HepG2 (cell line): ENCODE measurements at regions not wholly inside any gene's neighbourhood (a gene's known extent, or its start where the extent isn't known, plus 50 kb on each side); places are given as distances from the start of the nearest gene placed in this dataset.
A peak's percentile ranks its signal among the peaks of the same experiment; 100 is the strongest.

Experiments used
- CENPT ChIP-seq: sonication (generic); formaldehyde crosslinking; IDR thresholded peaks from 2 replicates; pipeline ENCODE4 v1.8.0; 2022; ENCODE audit warnings: low read depth, mild to moderate bottlenecking, moderate library complexity, missing genetic modification reagents
- DNMT3B ChIP-seq: conservative IDR thresholded peaks from 2 replicates; pipeline ENCODE4 v1.6.1; 2016; ENCODE audit warnings: missing biosample characterization, control low read depth
- EED ChIP-seq: sonication (generic); formaldehyde crosslinking; IDR thresholded peaks from 2 replicates; pipeline ENCODE4 v1.5.0; 2020; ENCODE audit warnings: mild to moderate bottlenecking, missing genetic modification reagents
- EP300 ChIP-seq, 3 experiments: sonication (generic) in 1 of 3; formaldehyde crosslinking in 1 of 3; IDR thresholded peaks; 2 replicates each; pipeline versions ENCODE4 v1.5.1 to v1.6.1; 2011 to 2020; ENCODE audit warnings: low read depth in 2 of 3, low read length in 2 of 3, borderline replicate concordance in 1 of 3, improper control_type of control experiment in 1 of 3, mild to moderate bottlenecking in 1 of 3, missing genetic modification reagents in 1 of 3, moderate library complexity in 1 of 3
- HOXA3 ChIP-seq: sonication (generic); formaldehyde crosslinking; IDR thresholded peaks from 2 replicates; pipeline ENCODE4 v1.5.0; 2020; ENCODE audit warnings: missing genetic modification reagents
- MYPOP ChIP-seq: sonication (generic); formaldehyde crosslinking; IDR thresholded peaks from 2 replicates; pipeline ENCODE4 v1.8.1; 2023; ENCODE audit warnings: mild to moderate bottlenecking, moderate library complexity, missing genetic modification reagents
- NR2F1 ChIP-seq, 2 experiments: fragments of 450-650 bp in 1 of 2; formaldehyde crosslinking in 1 of 2; IDR thresholded peaks; 2 replicates each; pipeline versions ENCODE4 v1.5.0 to v1.6.1; 2016 to 2020; ENCODE audit warnings: mild to moderate bottlenecking in 1 of 2, missing compliant biosample characterization in 1 of 2, missing genetic modification reagents in 1 of 2, moderate library complexity in 1 of 2
- RBFOX2 ChIP-seq: fragments of 200-400 bp; formaldehyde crosslinking; IDR thresholded peaks from 2 replicates; pipeline ENCODE4 v1.6.1; 2017; ENCODE audit warnings: low read depth, mild to moderate bottlenecking, low read length
- SNAPC4 ChIP-seq: sonication (generic); formaldehyde crosslinking; IDR thresholded peaks from 2 replicates; pipeline ENCODE4 v1.4.0; 2020; ENCODE audit warnings: mild to moderate bottlenecking, missing genetic modification reagents
- TFDP2 ChIP-seq: sonication (generic); formaldehyde crosslinking; IDR thresholded peaks from 2 replicates; pipeline ENCODE4 v1.4.0; 2020; ENCODE audit warnings: missing genetic modification reagents
- ZNF143 ChIP-seq: sonication (generic); formaldehyde crosslinking; IDR thresholded peaks from 2 replicates; pipeline ENCODE4 v1.4.0; 2020; ENCODE audit warnings: missing genetic modification reagents
- ZNF296 ChIP-seq: sonication (generic); formaldehyde crosslinking; conservative IDR thresholded peaks from 2 replicates; pipeline ENCODE4 v1.5.0; 2020; ENCODE audit warnings: mild to moderate bottlenecking, missing genetic modification reagents
- ZNF496 ChIP-seq: sonication (generic); formaldehyde crosslinking; IDR thresholded peaks from 2 replicates; pipeline ENCODE4 v1.8.1; 2023; ENCODE audit warnings: mild to moderate bottlenecking, moderate library complexity, missing genetic modification reagents; ENCODE audit not compliant: insufficient replicate concordance
- ZXDC ChIP-seq: sonication (generic); formaldehyde crosslinking; IDR thresholded peaks from 2 replicates; pipeline ENCODE4 v1.5.0; 2020; ENCODE audit warnings: mild to moderate bottlenecking, missing genetic modification reagents

GRCh38 chr7:130918129-130919052 is 184.4 kb upstream of the KLF14 start (continued):
- TF ChIP-seq NR2F1 (CRISPR knock-in tag; IDR thresholded peaks at IDR 0.05) (no peak), SNAPC4 (CRISPR knock-in tag) (no peak), EED (no peak), EP300 (IDR thresholded peaks at IDR 0.05; ENCODE audit: low read depth in 2 of 2, low read length in 2 of 2) (no peak; a peak in 1 of 4 replicates), EP300 (CRISPR knock-in tag; IDR thresholded peaks at IDR 0.05; ENCODE audit: borderline replicate concordance) (no peak), DNMT3B (CRISPR knock-in tag) (no peak; the same call in 1 of the 2 replicates), HOXA3 (CRISPR knock-in tag) (no peak), ZXDC (CRISPR knock-in tag) (no peak), RBFOX2 (peak; percentile 75), TFDP2 (CRISPR knock-in tag) (no peak), MYPOP (CRISPR knock-in tag) (0 out of 2 replicates have a peak, but pooled peaks have one; percentile 29), ZNF296 (no peak), ZNF496 (CRISPR knock-in tag) (no peak), ZNF143 (CRISPR knock-in tag) (peak; percentile 53; the same call in 1 of the 2 replicates), CENPT (no peak)
